ENCODE measurements at regions not wholly inside any gene's neighbourhood (a gene's known extent, or its start where the extent isn't known, plus 50 kb on each side); places are given as distances from the start of the nearest gene placed in this dataset.

GRCh38 chr18:39450958-39451357 is 1885.4 kb upstream of the CELF4 start:
- TF ChIP-seq CTCF (IDR thresholded peaks at IDR 0.05), result no peak
- no peak for TF ChIP-seq POLR2A (IDR thresholded peaks at IDR 0.05)
- no peak for TF ChIP-seq EP300 (IDR thresholded peaks at IDR 0.05)
